ENCODE measurements at regions not wholly inside any gene's neighbourhood (a gene's known extent, or its start where the extent isn't known, plus 50 kb on each side); places are given as distances from the start of the nearest gene placed in this dataset.

DNA sequence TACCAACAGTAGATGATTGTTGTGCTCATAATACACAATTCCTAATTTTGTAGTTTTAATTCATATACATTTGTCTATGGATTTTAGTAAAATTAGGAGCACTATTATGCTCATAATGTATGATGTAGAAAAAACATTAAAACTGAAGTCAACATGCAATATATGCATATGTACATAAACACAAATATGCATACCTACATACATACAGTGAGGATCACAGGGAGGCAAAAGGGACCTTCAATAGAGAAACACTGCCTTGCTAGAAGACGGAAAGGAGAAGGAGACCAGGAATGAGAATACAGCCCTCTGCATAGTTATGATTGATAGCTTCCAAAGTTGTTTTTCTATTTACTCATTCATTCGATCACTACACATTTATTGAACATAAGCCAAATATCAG is 606.5 kb downstream of the LMO4 start:
- H3K27ac Mint-ChIP-seq (ENCODE audit: unreplicated experiment): no peak overlapping the region
- no peak overlapping the region for H3K4me3 Mint-ChIP-seq
- H3K27me3 Mint-ChIP-seq (ENCODE audit: low read depth): no peaks in the 10 kb centered on the region
- DNase-seq (ENCODE audit: low read depth, low spot score): no peak
- TF ChIP-seq, protein P1, sequence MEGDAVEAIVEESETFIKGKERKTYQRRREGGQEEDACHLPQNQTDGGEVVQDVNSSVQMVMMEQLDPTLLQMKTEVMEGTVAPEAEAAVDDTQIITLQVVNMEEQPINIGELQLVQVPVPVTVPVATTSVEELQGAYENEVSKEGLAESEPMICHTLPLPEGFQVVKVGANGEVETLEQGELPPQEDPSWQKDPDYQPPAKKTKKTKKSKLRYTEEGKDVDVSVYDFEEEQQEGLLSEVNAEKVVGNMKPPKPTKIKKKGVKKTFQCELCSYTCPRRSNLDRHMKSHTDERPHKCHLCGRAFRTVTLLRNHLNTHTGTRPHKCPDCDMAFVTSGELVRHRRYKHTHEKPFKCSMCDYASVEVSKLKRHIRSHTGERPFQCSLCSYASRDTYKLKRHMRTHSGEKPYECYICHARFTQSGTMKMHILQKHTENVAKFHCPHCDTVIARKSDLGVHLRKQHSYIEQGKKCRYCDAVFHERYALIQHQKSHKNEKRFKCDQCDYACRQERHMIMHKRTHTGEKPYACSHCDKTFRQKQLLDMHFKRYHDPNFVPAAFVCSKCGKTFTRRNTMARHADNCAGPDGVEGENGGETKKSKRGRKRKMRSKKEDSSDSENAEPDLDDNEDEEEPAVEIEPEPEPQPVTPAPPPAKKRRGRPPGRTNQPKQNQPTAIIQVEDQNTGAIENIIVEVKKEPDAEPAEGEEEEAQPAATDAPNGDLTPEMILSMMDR (conservative IDR thresholded peaks at IDR 0.05): no peak
- H3K36me3 Mint-ChIP-seq (ENCODE audit: low read depth): peaks cover 6% of the 10 kb centered on the region
- peaks cover 3% of the 10 kb centered on the region for H3K4me1 Mint-ChIP-seq
- H3K9me3 Mint-ChIP-seq: peaks cover 8% of the 10 kb centered on the region

DNA sequence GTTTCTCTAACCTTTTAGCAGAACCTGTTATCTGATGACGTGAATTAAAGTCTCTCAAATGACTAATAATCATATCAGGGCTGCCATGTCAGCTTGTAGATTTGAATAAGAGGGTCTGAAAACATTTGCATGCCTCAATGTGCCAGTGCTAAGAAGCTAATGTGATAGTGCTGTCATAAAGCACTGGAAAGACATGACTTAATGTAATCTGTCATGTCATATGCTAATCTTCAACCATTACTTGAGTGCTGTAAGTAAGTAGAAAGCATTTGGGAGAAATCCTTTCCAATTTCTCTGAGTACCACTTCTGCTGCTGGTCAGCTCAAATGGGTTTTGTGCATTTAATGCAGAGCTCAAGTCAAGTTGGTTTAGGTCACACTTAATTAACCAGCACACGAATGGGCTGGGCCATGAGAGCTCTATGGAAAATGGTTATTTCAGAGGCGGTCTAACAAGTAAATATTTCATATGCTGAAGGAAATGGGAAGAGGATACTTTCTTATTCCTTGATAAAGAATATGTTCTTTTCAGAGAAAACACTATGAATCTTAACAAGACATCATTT is 609.2 kb downstream of the LMO4 start:
- no peaks in the 10 kb centered on the region for H3K27me3 Mint-ChIP-seq (ENCODE audit: low read depth)
- no peaks in the 10 kb centered on the region for H3K36me3 Mint-ChIP-seq (ENCODE audit: low read depth)

DNA sequence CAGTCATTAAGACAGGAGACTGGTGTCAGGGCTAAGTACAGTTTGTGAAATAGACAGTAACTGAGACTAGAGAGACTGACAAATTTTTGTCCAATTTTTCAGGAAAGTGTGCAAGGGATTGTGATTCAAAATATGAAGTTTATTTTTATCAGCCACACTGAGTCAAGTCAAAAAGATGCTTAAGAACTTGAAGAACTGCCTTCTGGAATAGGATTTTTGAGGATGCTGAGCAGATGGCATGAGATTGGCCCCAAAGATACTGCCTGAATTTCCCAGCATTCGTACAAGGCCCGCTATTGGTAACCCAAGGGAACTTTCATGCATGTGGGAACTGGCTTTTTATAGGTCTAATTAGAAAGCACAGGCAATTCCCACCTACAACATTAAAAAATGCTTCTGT is 610.0 kb downstream of the LMO4 start:
- Mint-ChIP-seq H3K27me3 (ENCODE audit: low read depth) (no peaks in the 10 kb centered on the region), H3K9me3 (no peaks in the 10 kb centered on the region), H3K4me1 (peaks cover 20% of the 10 kb centered on the region), H3K4me3 (no peak overlapping the region), H3K36me3 (ENCODE audit: low read depth) (no peaks in the 10 kb centered on the region), H3K27ac (ENCODE audit: unreplicated experiment) (no peak overlapping the region)
- DNase-seq (ENCODE audit: low read depth, low spot score): no peak
- TF ChIP-seq, protein P1 (conservative IDR thresholded peaks at IDR 0.05): no peak

More for the DNA sequence above, 609.2 kb downstream of the LMO4 start:
- Mint-ChIP-seq H3K4me3 (no peak overlapping the region), H3K4me1 (peaks cover 20% of the 10 kb centered on the region), H3K27ac (ENCODE audit: unreplicated experiment) (no peak overlapping the region), H3K9me3 (no peaks in the 10 kb centered on the region)
- TF ChIP-seq, protein P1 (conservative IDR thresholded peaks at IDR 0.05): no peak
- DNase-seq (ENCODE audit: low read depth, low spot score): no peak

DNA sequence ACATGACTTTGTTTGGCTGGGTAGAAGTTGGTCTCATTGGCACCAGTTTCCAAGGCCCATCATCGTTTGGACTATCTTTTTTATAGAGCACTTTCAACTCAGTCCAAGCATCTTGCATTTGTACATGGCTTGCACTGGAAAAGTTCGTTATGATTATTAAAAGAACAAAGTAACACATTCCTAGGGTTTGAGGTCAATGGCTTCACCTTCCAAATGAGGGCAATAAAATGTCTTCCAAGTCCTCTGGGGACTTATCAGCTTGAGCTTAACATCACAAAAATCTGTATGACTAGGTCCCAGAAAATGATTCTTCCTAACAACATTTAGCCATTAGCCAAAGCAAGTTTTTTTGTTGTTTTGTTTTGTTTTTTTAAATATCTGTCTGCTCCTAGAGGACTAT is 610.8 kb downstream of the LMO4 start:
- no peak overlapping the region for H3K27ac Mint-ChIP-seq (ENCODE audit: unreplicated experiment)
- H3K36me3 Mint-ChIP-seq (ENCODE audit: low read depth): no peaks in the 10 kb centered on the region
- TF ChIP-seq, protein P1 (conservative IDR thresholded peaks at IDR 0.05): no peak
- H3K4me3 Mint-ChIP-seq: no peak overlapping the region
- H3K27me3 Mint-ChIP-seq (ENCODE audit: low read depth): no peaks in the 10 kb centered on the region
- DNase-seq (ENCODE audit: low read depth, low spot score): no peak
- H3K9me3 Mint-ChIP-seq: no peaks in the 10 kb centered on the region
- H3K4me1 Mint-ChIP-seq: peaks cover 20% of the 10 kb centered on the region

- DNase-seq (ENCODE audit: low read depth, low spot score): no peak
- Mint-ChIP-seq H3K27me3 (ENCODE audit: low read depth) (no peaks in the 10 kb centered on the region), H3K4me1 (peaks cover 20% of the 10 kb centered on the region), H3K4me3 (no peak overlapping the region), H3K9me3 (no peaks in the 10 kb centered on the region), H3K27ac (ENCODE audit: unreplicated experiment) (no peak overlapping the region), H3K36me3 (ENCODE audit: low read depth) (no peaks in the 10 kb centered on the region)
- TF ChIP-seq, protein P1 (conservative IDR thresholded peaks at IDR 0.05): no peak
Observed at GRCh38 chr1:87940421-87940820, 611.7 kb downstream of the LMO4 start.
